ENCODE measurements at regions not wholly inside any gene's neighbourhood (a gene's known extent, or its start where the extent isn't known, plus 50 kb on each side); places are given as distances from the start of the nearest gene placed in this dataset.

DNA sequence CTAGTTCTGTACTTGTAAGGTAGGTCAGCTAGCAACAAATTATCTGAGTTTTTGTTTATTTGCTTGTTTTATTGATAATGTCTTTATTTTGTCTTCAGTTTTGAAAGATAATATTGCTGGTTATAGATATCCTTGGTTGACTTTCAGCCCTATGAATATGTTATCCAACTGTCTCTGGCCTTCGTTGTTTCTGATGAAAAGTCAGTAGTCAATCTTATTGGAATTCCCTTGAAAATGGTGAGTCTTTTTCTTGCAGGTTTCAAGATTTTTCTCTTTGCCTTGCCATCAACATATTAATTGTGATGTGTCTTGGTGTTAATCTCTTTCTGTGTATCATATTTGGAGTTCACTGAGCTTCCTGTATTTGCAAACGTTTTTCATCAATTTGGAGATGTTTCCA, 113.1 kb upstream of the NEIL3 start:
- TF ChIP-seq ZSCAN29 (CRISPR knock-in tag; conservative IDR thresholded peaks at IDR 0.05) (no peak), POLR2A (IDR thresholded peaks at IDR 0.05; ENCODE audit: insufficient read depth in 1 of 2, low read depth in 2 of 2, low read length in 2 of 2) (no peak)
- TF ChIP-seq, protein P1, sequence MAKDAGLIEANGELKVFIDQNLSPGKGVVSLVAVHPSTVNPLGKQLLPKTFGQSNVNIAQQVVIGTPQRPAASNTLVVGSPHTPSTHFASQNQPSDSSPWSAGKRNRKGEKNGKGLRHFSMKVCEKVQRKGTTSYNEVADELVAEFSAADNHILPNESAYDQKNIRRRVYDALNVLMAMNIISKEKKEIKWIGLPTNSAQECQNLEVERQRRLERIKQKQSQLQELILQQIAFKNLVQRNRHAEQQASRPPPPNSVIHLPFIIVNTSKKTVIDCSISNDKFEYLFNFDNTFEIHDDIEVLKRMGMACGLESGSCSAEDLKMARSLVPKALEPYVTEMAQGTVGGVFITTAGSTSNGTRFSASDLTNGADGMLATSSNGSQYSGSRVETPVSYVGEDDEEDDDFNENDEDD (CRISPR knock-in tag; IDR thresholded peaks at IDR 0.05; ENCODE audit: borderline replicate concordance), result no peak
